NCI-H1694 (cell line): ENCODE measurements at regions not wholly inside any gene's neighbourhood (a gene's known extent, or its start where the extent isn't known, plus 50 kb on each side); places are given as distances from the start of the nearest gene placed in this dataset.

Source experiments
- DNase-seq: peaks from one replicate; lab custom pipeline; 2025; lab: John Stamatoyannopoulos, UW

GRCh38 chr16:6499413-6499812 lies 833.2 kb upstream of the RBFOX1 start:
- DNase-seq = no peak

GRCh38 chr16:6498858-6499257 lies 833.8 kb upstream of the RBFOX1 start:
- peak; percentile 37 for DNase-seq

GRCh38 chr16:6496996-6497395 lies 835.6 kb upstream of the RBFOX1 start:
- no peak for DNase-seq

- DNase-seq = no peak
Measured at GRCh38 chr16:6495486-6496210, 837.0 kb upstream of the RBFOX1 start.

GRCh38 chr16:6494716-6495115 lies 837.9 kb upstream of the RBFOX1 start:
- no peak for DNase-seq

- DNase-seq = no peak
Measured at GRCh38 chr16:6493555-6493954, 839.1 kb upstream of the RBFOX1 start.

GRCh38 chr16:6492742-6493141 lies 839.9 kb upstream of the RBFOX1 start:
- DNase-seq = no peak

- no peak for DNase-seq
Measured at GRCh38 chr16:6484935-6485334, 847.7 kb upstream of the RBFOX1 start.

GRCh38 chr16:6484081-6484480 lies 848.6 kb upstream of the RBFOX1 start:
- DNase-seq = peak; percentile 73

GRCh38 chr16:6483469-6484033 lies 849.1 kb upstream of the RBFOX1 start:
- peak; percentile 44 for DNase-seq

- no peak for DNase-seq
Measured at GRCh38 chr16:6482696-6483468, 849.8 kb upstream of the RBFOX1 start.

- no peak for DNase-seq
Measured at GRCh38 chr16:6481894-6482293, 850.8 kb upstream of the RBFOX1 start.

- no peak for DNase-seq
Measured at GRCh38 chr16:6453742-6454141, 878.9 kb upstream of the RBFOX1 start.

- DNase-seq = peak; percentile 93
Measured at GRCh38 chr16:6447021-6447790, 885.4 kb upstream of the RBFOX1 start.

- DNase-seq = peak; percentile 54
Measured at GRCh38 chr16:6446370-6446769, 886.3 kb upstream of the RBFOX1 start.

- no peak for DNase-seq
Measured at GRCh38 chr16:6439129-6439528, 893.5 kb upstream of the RBFOX1 start.

GRCh38 chr16:6428861-6429260 lies 903.8 kb upstream of the RBFOX1 start:
- DNase-seq = no peak

GRCh38 chr16:6427621-6428020 lies 905.0 kb upstream of the RBFOX1 start:
- no peak for DNase-seq

GRCh38 chr16:6407596-6407995 lies 925.0 kb upstream of the RBFOX1 start:
- DNase-seq = no peak

- no peak for DNase-seq
Measured at GRCh38 chr16:6406028-6406427, 926.6 kb upstream of the RBFOX1 start.

- peak; percentile 38 for DNase-seq
Measured at GRCh38 chr16:6382924-6383459, 949.7 kb upstream of the RBFOX1 start.

GRCh38 chr16:6381896-6382295 lies 950.7 kb upstream of the RBFOX1 start:
- DNase-seq = no peak
